ENCODE measurements at regions not wholly inside any gene's neighbourhood (a gene's known extent, or its start where the extent isn't known, plus 50 kb on each side); places are given as distances from the start of the nearest gene placed in this dataset.

DNA sequence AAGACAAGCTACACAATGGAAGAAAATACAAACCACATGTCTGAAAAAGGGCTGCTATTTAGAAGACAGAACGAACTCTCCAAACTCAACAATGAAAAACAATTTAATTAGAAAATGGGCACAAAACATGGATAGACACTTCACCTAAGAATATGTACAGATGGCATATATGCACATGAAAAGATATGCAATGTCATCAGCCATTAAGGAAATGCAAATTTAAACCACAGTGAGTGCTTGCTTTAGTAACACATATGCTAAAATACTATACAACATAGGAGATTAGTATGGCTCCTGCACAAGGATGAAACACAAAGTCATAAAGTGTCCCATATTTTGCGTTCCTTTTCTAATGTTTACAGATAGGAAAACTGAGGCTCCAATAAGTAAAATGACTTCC lies 60.4 kb upstream of the FAM83B start:
- TF ChIP-seq, protein P1, sequence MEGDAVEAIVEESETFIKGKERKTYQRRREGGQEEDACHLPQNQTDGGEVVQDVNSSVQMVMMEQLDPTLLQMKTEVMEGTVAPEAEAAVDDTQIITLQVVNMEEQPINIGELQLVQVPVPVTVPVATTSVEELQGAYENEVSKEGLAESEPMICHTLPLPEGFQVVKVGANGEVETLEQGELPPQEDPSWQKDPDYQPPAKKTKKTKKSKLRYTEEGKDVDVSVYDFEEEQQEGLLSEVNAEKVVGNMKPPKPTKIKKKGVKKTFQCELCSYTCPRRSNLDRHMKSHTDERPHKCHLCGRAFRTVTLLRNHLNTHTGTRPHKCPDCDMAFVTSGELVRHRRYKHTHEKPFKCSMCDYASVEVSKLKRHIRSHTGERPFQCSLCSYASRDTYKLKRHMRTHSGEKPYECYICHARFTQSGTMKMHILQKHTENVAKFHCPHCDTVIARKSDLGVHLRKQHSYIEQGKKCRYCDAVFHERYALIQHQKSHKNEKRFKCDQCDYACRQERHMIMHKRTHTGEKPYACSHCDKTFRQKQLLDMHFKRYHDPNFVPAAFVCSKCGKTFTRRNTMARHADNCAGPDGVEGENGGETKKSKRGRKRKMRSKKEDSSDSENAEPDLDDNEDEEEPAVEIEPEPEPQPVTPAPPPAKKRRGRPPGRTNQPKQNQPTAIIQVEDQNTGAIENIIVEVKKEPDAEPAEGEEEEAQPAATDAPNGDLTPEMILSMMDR (IDR thresholded peaks at IDR 0.05), result no peak
- CTCF ChIA-PET, result interaction anchor here (0.7 kb wide), 1 partner anchor 66 kb away, joined by 3 read pairs; no protein-coding TSS in a partner anchor
- H3K27me3 Mint-ChIP-seq, result no peaks in the 10 kb centered on the region

DNA sequence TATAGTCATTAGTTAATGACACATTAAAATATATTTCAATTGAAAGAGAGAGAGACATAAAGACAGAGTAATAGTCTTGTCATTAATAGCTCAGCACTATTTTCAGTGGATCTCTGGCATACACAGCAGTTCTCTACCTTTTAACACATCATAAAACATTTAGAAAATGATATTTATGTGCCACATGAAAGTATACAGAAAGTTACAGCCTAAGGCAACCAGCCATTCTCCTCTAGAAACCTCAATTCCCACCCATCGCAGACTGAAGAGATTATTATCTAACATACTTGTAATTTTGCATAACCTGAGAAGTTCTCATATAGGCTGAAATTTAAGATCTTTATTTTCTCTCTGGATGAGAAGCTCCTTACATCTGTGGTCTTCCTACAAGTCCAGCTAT lies 58.7 kb upstream of the FAM83B start:
- no peaks in the 10 kb centered on the region for H3K36me3 Mint-ChIP-seq (ENCODE audit: low read depth)
- H3K9me3 Mint-ChIP-seq, result peaks cover 8% of the 10 kb centered on the region
- CTCF ChIA-PET, result no interaction called here
- TF ChIP-seq, protein P1 (IDR thresholded peaks at IDR 0.05), result no peak
- ATAC-seq (ENCODE audit: poor library complexity) (no peak), DNase-seq (no peak)
- no peak overlapping the region for H3K4me3 ChIP-seq (ENCODE audit: low read length)
- H3K27me3 Mint-ChIP-seq, result no peaks in the 10 kb centered on the region
- H3K9me3 ChIP-seq (ENCODE audit: control insufficient read depth in 1 of 2, insufficient read depth in 1 of 2, low read length in 2 of 2), result peaks cover 0 to 5% of the 10 kb centered on the region in 2 experiments
- no peak overlapping the region for H3K4me3 Mint-ChIP-seq
- POLR2A ChIA-PET, result no interaction called here
- H3K27ac Mint-ChIP-seq, result no peak overlapping the region
- H3K4me1 ChIP-seq (ENCODE audit: insufficient read depth, low read length), result no peaks in the 10 kb centered on the region
- no peaks in the 10 kb centered on the region for H3K27me3 ChIP-seq (ENCODE audit: control insufficient read depth in 1 of 2, insufficient read depth in 2 of 2, low read length in 2 of 2)
- H3K36me3 ChIP-seq (ENCODE audit: insufficient read depth, low read length), result no peaks in the 10 kb centered on the region
- H3K27ac ChIP-seq (ENCODE audit: low read depth in 1 of 2, low read length in 2 of 2), result no peak overlapping the region
- H3K4me1 Mint-ChIP-seq (ENCODE audit: low read depth), result no peaks in the 10 kb centered on the region
- intact Hi-C loops (cut with DNase I, micrococcal nuclease), result no loop called here

More for the DNA sequence above, 60.4 kb upstream of the FAM83B start:
- no peak overlapping the region for H3K27ac Mint-ChIP-seq
- POLR2A ChIA-PET, result no interaction called here
- no peaks in the 10 kb centered on the region for H3K4me1 Mint-ChIP-seq (ENCODE audit: low read depth)
- Histone ChIP-seq H3K4me1 (ENCODE audit: insufficient read depth, low read length) (no peaks in the 10 kb centered on the region), H3K27me3 (ENCODE audit: control insufficient read depth in 1 of 2, insufficient read depth in 2 of 2, low read length in 2 of 2) (no peaks in the 10 kb centered on the region), H3K36me3 (ENCODE audit: insufficient read depth, low read length) (no peaks in the 10 kb centered on the region), H3K4me3 (ENCODE audit: low read length) (no peak overlapping the region), H3K9me3 (ENCODE audit: control insufficient read depth in 1 of 2, insufficient read depth in 1 of 2, low read length in 2 of 2) (peaks cover 0 to 10% of the 10 kb centered on the region in 2 experiments), H3K27ac (ENCODE audit: low read depth in 1 of 2, low read length in 2 of 2) (no peak overlapping the region)
- no peak overlapping the region for H3K4me3 Mint-ChIP-seq
- no peak for DNase-seq
- peaks cover 9% of the 10 kb centered on the region for H3K9me3 Mint-ChIP-seq
- H3K36me3 Mint-ChIP-seq (ENCODE audit: low read depth), result no peaks in the 10 kb centered on the region
- no peak for ATAC-seq (ENCODE audit: poor library complexity)
- intact Hi-C loops (cut with DNase I, micrococcal nuclease), result no loop called here

Data from CD4-positive, alpha-beta T cell (primary cell).